SK-N-SH (cell line): ENCODE measurements at regions not wholly inside any gene's neighbourhood (a gene's known extent, or its start where the extent isn't known, plus 50 kb on each side); places are given as distances from the start of the nearest gene placed in this dataset.

Experiments
- CTCF ChIA-PET: fragments of 300-600, 350-600 bp; formaldehyde crosslinking; extraction: SDS; loops from one replicate; lab custom pipeline; 2021; lab: Yijun Ruan, JAX
- POLR2A ChIA-PET: fragments of 350-600 bp; sonication (Branson Sonifier 250); formaldehyde crosslinking; extraction: SDS; loops from one replicate; lab custom pipeline; 2020; ENCODE audit warnings: antibody characterized with exemption, inconsistent platforms; lab: Yijun Ruan, JAX
- DNase-seq: peaks from one replicate; pipeline ENCODE4 v3.0.0; 2012
- H2AFZ ChIP-seq: fragments of 200-600 bp; sonication (generic); 2 replicates; pipeline ENCODE4 v1.8.1; 2016; ENCODE audit warnings: antibody characterized with exemption, mild to moderate bottlenecking, low read depth
- H3F3A ChIP-seq: fragments of 200-600 bp; sonication (generic); replicated peaks from 2 replicates; pipeline ENCODE3; 2016; ENCODE audit warnings: antibody characterized with exemption, mild to moderate bottlenecking; ENCODE audit not compliant: insufficient read depth
- H3K27ac ChIP-seq, 2 experiments: fragments of 200-500 bp in 1 of 2; fragments of 200-600 bp in 1 of 2; sonication (Bioruptor generic) in 1 of 2; sonication (generic), shearing (Covaris generic) in 1 of 2; 2 replicates each; pipeline versions ENCODE4 v1.5.1 to v1.6.1; 2014 to 2016; ENCODE audit warnings: low read depth in 2 of 2, inconsistent platforms in 1 of 2, low read length in 1 of 2, mild to moderate bottlenecking in 1 of 2, mixed read lengths in 1 of 2
- H3K27me3 ChIP-seq: fragments of 200-600 bp; sonication (generic), shearing (Covaris generic); 2 replicates; pipeline ENCODE4 v1.6.1; 2016; ENCODE audit warnings: mixed run types; ENCODE audit not compliant: insufficient read depth
- H3K36me3 ChIP-seq, 2 experiments: fragments of 200-500 bp in 1 of 2; fragments of 200-600 bp in 1 of 2; sonication (Bioruptor generic) in 1 of 2; sonication (generic) in 1 of 2; replicated peaks in 1 of 2; 2 replicates each; pipeline versions ENCODE3 to v1.5.1; 2014 to 2016; ENCODE audit warnings: low read length in 1 of 2, mild to moderate bottlenecking in 1 of 2; ENCODE audit not compliant: insufficient read depth in 2 of 2, control insufficient read depth in 1 of 2
- H3K4me1 ChIP-seq, 2 experiments: fragments of 200-500 bp in 1 of 2; fragments of 200-600 bp in 1 of 2; sonication (Bioruptor generic) in 1 of 2; sonication (generic), shearing (Covaris generic) in 1 of 2; 2 replicates each; pipeline versions ENCODE4 v1.5.1 to v1.6.1; 2014 to 2016; ENCODE audit warnings: low read depth in 1 of 2, low read length in 1 of 2, mixed run types in 1 of 2; ENCODE audit not compliant: insufficient read depth in 2 of 2, control insufficient read depth in 1 of 2
- H3K4me2 ChIP-seq: fragments of 200-600 bp; sonication (generic), shearing (Covaris generic); 2 replicates; pipeline ENCODE4 v1.6.1; 2017; ENCODE audit warnings: mixed run types
- H3K4me3 ChIP-seq, 2 experiments: fragments of 200-500 bp in 1 of 2; fragments of 200-600 bp in 1 of 2; sonication (Bioruptor generic) in 1 of 2; sonication (generic), shearing (Covaris generic) in 1 of 2; 2 replicates each; pipeline versions ENCODE4 v1.5.1 to v1.8.1; 2014 to 2016; ENCODE audit warnings: low read depth in 2 of 2, inconsistent platforms in 1 of 2, low read length in 1 of 2, mild to moderate bottlenecking in 1 of 2, mixed read lengths in 1 of 2, moderate library complexity in 1 of 2
- H3K79me2 ChIP-seq: fragments of 200-600 bp; sonication (generic); 2 replicates; pipeline ENCODE4 v1.8.1; 2017; ENCODE audit warnings: mild to moderate bottlenecking; ENCODE audit not compliant: insufficient read depth
- H3K9ac ChIP-seq: fragments of 200-600 bp; sonication (generic); 2 replicates; pipeline ENCODE4 v1.6.1; 2017; ENCODE audit warnings: mixed run types
- H3K9me2 ChIP-seq: fragments of 200-600 bp; sonication (generic); 2 replicates; pipeline ENCODE4 v1.6.1; 2017; ENCODE audit warnings: mixed run types
- H3K9me3 ChIP-seq: fragments of 200-600 bp; sonication (generic); 2 replicates; pipeline ENCODE4 v1.6.1; 2017; ENCODE audit warnings: mixed run types, mild to moderate bottlenecking, moderate library complexity
- H4K20me1 ChIP-seq: fragments of 200-600 bp; sonication (generic); 2 replicates; pipeline ENCODE4 v1.6.1; 2017; ENCODE audit warnings: mild to moderate bottlenecking, mixed run types; ENCODE audit not compliant: insufficient read depth
- EP300 ChIP-seq, 2 experiments: IDR thresholded peaks; 2 replicates each; pipeline versions ENCODE4 v1.4.0 to v1.6.1; 2012; ENCODE audit warnings: borderline replicate concordance in 1 of 2, low read depth in 1 of 2, low read length in 1 of 2
- EZH2phosphoT487 ChIP-seq: fragments of 200-600 bp; sonication (generic); IDR thresholded peaks from 2 replicates; pipeline ENCODE4 v1.6.1; 2017; ENCODE audit warnings: low read depth, mixed run types, mild to moderate bottlenecking, antibody characterized with exemption, moderate library complexity, borderline replicate concordance
- GATA2 ChIP-seq: sonication (generic); formaldehyde crosslinking; IDR thresholded peaks from 2 replicates; pipeline ENCODE4 v1.5.0; 2020; ENCODE audit warnings: mild to moderate bottlenecking, missing genetic modification reagents
- IRF3 ChIP-seq: fragments of 150-350 bp; IDR thresholded peaks from 2 replicates; pipeline ENCODE4 v1.6.1; 2016; ENCODE audit warnings: mild to moderate bottlenecking, low read depth, low read length
- JUND ChIP-seq: IDR thresholded peaks from 2 replicates; pipeline ENCODE4 v1.4.0; 2012
- MEF2A ChIP-seq: IDR thresholded peaks from 2 replicates; pipeline ENCODE4 v1.4.0; 2012; ENCODE audit warnings: low read depth, borderline replicate concordance
- MXI1 ChIP-seq: IDR thresholded peaks from 2 replicates; pipeline ENCODE4 v1.6.1; 2012; ENCODE audit warnings: mild to moderate bottlenecking, low read depth, low read length, improper control_type of control experiment
- NFIC ChIP-seq: IDR thresholded peaks from 2 replicates; pipeline ENCODE4 v1.4.0; 2012; ENCODE audit warnings: borderline replicate concordance
- PBX3 ChIP-seq: IDR thresholded peaks from 2 replicates; pipeline ENCODE4; 2012
- POLR2AphosphoS5 ChIP-seq: IDR thresholded peaks from 2 replicates; pipeline ENCODE4 v1.6.1; 2012; ENCODE audit warnings: low read depth, low read length
- RCOR1 ChIP-seq: fragments of 150-350 bp; IDR thresholded peaks from 2 replicates; pipeline ENCODE4 v1.6.1; 2017; ENCODE audit warnings: antibody characterized with exemption, low read length
- RFX5 ChIP-seq: IDR thresholded peaks from 2 replicates; pipeline ENCODE4 v1.6.1; 2012; ENCODE audit warnings: mild to moderate bottlenecking, improper control_type of control experiment, low read length
- SIN3A ChIP-seq: IDR thresholded peaks from 2 replicates; pipeline ENCODE4 v1.6.1; 2012; ENCODE audit warnings: low read depth, mild to moderate bottlenecking, low read length, moderate library complexity, borderline replicate concordance
- SMC3 ChIP-seq: IDR thresholded peaks from 2 replicates; pipeline ENCODE4 v1.6.1; 2012; ENCODE audit warnings: low read depth, low read length, improper control_type of control experiment
- TCF12 ChIP-seq: IDR thresholded peaks from 2 replicates; pipeline ENCODE4 v1.4.0; 2012
- USF1 ChIP-seq: IDR thresholded peaks from 2 replicates; pipeline ENCODE4 v1.4.0; 2012; ENCODE audit warnings: low read depth, borderline replicate concordance
- YY1 ChIP-seq: IDR thresholded peaks from 2 replicates; pipeline ENCODE4 v1.4.0; 2012; ENCODE audit warnings: low read depth, mild to moderate bottlenecking
- WGBS: methylation state at CpG from one replicate; pipeline ENCODE4 v1.1.6; 2017; ENCODE audit warnings: low lambda C conversion rate; 5-methylcytosine and 5-hydroxymethylcytosine counted together
- TF ChIP-seq, protein P1 (sequence below): IDR thresholded peaks from 2 replicates; pipeline ENCODE4 v1.4.0; 2012; ENCODE audit warnings: low read depth
- TF ChIP-seq, protein P2 (sequence below): fragments of 150-350 bp; IDR thresholded peaks from 2 replicates; pipeline ENCODE4 v1.6.1; 2017; ENCODE audit warnings: antibody characterized with exemption, low read length, low read depth, borderline replicate concordance
- TF ChIP-seq, protein P3 (sequence below): IDR thresholded peaks from 2 replicates; pipeline ENCODE4 v1.6.1; 2012; ENCODE audit warnings: mild to moderate bottlenecking, low read depth, low read length, moderate library complexity

DNA sequence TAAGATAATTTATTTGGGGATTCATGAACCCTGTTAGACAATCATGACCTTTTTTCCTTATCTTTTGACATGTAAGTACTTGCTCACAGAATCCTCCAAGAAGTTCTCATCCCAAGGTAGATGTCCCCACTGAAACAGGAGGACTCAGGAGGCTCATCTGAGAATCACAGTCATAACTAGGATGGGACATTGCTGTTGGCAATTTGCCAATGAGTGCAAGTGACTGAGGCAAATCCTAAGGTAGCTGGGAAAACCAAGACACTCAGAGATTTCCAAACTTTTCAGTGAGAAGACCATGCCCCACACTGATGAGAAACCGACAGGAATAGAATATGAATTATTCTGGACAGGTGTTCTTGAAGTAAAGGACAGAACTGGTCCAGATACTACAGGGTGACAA lies 735.0 kb downstream of the TMEM182 start:
- 0% methylated on average over 1 of the region's 1 CpG for WGBS
- CTCF ChIA-PET = no interaction called here
- H3K4me1 ChIP-seq = no peaks in the 10 kb centered on the region
- POLR2A ChIA-PET = no interaction called here
- H3K27ac ChIP-seq = no peak overlapping the region
- H3K9ac ChIP-seq = no peak overlapping the region
- no peak for DNase-seq
- no peaks in the 10 kb centered on the region for H3K9me3 ChIP-seq
- no peak overlapping the region for H2AFZ ChIP-seq
- H3F3A ChIP-seq = no peaks in the 10 kb centered on the region
- H3K79me2 ChIP-seq = no peaks in the 10 kb centered on the region
- no peaks in the 10 kb centered on the region for H3K9me2 ChIP-seq
- TF ChIP-seq USF1 (no peak), IRF3 (no peak), TCF12 (no peak), RCOR1 (no peak), JUND (no peak), EP300 (IDR thresholded peaks at IDR 0.05; ENCODE audit: borderline replicate concordance in 1 of 2, low read depth in 1 of 2, low read length in 1 of 2) (no peak), MEF2A (no peak), GATA2 (CRISPR knock-in tag) (no peak), YY1 (no peak), NFIC (no peak), RFX5 (no peak), EZH2phosphoT487 (no peak), MXI1 (no peak), SMC3 (no peak), SIN3A (no peak), POLR2AphosphoS5 (no peak), PBX3 (no peak)
- TF ChIP-seq, protein P1, sequence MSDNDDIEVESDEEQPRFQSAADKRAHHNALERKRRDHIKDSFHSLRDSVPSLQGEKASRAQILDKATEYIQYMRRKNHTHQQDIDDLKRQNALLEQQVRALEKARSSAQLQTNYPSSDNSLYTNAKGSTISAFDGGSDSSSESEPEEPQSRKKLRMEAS = no peak
- TF ChIP-seq, protein P2, sequence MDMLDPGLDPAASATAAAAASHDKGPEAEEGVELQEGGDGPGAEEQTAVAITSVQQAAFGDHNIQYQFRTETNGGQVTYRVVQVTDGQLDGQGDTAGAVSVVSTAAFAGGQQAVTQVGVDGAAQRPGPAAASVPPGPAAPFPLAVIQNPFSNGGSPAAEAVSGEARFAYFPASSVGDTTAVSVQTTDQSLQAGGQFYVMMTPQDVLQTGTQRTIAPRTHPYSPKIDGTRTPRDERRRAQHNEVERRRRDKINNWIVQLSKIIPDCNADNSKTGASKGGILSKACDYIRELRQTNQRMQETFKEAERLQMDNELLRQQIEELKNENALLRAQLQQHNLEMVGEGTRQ = no peak
- TF ChIP-seq, protein P3, sequence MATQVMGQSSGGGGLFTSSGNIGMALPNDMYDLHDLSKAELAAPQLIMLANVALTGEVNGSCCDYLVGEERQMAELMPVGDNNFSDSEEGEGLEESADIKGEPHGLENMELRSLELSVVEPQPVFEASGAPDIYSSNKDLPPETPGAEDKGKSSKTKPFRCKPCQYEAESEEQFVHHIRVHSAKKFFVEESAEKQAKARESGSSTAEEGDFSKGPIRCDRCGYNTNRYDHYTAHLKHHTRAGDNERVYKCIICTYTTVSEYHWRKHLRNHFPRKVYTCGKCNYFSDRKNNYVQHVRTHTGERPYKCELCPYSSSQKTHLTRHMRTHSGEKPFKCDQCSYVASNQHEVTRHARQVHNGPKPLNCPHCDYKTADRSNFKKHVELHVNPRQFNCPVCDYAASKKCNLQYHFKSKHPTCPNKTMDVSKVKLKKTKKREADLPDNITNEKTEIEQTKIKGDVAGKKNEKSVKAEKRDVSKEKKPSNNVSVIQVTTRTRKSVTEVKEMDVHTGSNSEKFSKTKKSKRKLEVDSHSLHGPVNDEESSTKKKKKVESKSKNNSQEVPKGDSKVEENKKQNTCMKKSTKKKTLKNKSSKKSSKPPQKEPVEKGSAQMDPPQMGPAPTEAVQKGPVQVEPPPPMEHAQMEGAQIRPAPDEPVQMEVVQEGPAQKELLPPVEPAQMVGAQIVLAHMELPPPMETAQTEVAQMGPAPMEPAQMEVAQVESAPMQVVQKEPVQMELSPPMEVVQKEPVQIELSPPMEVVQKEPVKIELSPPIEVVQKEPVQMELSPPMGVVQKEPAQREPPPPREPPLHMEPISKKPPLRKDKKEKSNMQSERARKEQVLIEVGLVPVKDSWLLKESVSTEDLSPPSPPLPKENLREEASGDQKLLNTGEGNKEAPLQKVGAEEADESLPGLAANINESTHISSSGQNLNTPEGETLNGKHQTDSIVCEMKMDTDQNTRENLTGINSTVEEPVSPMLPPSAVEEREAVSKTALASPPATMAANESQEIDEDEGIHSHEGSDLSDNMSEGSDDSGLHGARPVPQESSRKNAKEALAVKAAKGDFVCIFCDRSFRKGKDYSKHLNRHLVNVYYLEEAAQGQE = no peak
- no peak overlapping the region for H3K4me2 ChIP-seq
- no peak overlapping the region for H3K4me3 ChIP-seq
- no peaks in the 10 kb centered on the region for H3K36me3 ChIP-seq
- no peaks in the 10 kb centered on the region for H3K27me3 ChIP-seq
- no peaks in the 10 kb centered on the region for H4K20me1 ChIP-seq
